Kidney (tissue), 13 donors: ENCODE measurements at regions not wholly inside any gene's neighbourhood (a gene's known extent, or its start where the extent isn't known, plus 50 kb on each side); places are given as distances from the start of the nearest gene placed in this dataset.

Experiments
- DNase-seq, 5 donors: peaks; one replicate each; pipeline ENCODE4 v3.0.0-alpha.2; 2013 to 2020
- FAIRE-seq: peaks from 2 replicates; lab custom pipeline; 2012; peaks lifted over from hg19 to GRCh38; lab: Jason Lieb, UNC
- H3K27ac ChIP-seq, 2 donors: one replicate each; pipeline ENCODE4 v1.7.0; 2013; ENCODE audit warnings: low read depth in 2 of 2, low read length in 2 of 2, inconsistent platforms in 1 of 2
- H3K27me3 ChIP-seq: one replicate; pipeline ENCODE4 v1.7.1; 2013; ENCODE audit warnings: low read length, inconsistent platforms; ENCODE audit not compliant: control insufficient read depth, insufficient read depth
- H3K36me3 ChIP-seq, 3 donors: one replicate each; pipeline versions ENCODE4 v1.7.0 to v1.7.1; 2013; ENCODE audit warnings: low read length in 3 of 3, control low read depth in 1 of 3, inconsistent platforms in 1 of 3; ENCODE audit not compliant: insufficient read depth in 3 of 3, control insufficient read depth in 2 of 3
- H3K4me1 ChIP-seq, 3 donors: one replicate each; pipeline versions ENCODE4 v1.7.0 to v1.7.1; 2013; ENCODE audit warnings: low read length in 3 of 3, inconsistent platforms in 1 of 3, low read depth in 1 of 3; ENCODE audit not compliant: control insufficient read depth in 2 of 3, insufficient read depth in 2 of 3
- H3K4me3 ChIP-seq, 3 donors: one replicate each; pipeline versions ENCODE4 v1.7.0 to v1.8.1; 2013; ENCODE audit warnings: low read length in 3 of 3, control low read depth in 1 of 3, inconsistent platforms in 1 of 3
- H3K9ac ChIP-seq, 3 donors: one replicate each; pipeline versions ENCODE4 v1.7.0 to v1.7.1; 2013; ENCODE audit warnings: low read length in 3 of 3, control low read depth in 1 of 3, inconsistent platforms in 1 of 3
- H3K9me3 ChIP-seq, 3 donors: one replicate each; pipeline versions ENCODE4 v1.7.0 to v1.7.1; 2013; ENCODE audit warnings: low read length in 3 of 3, control low read depth in 1 of 3, inconsistent platforms in 1 of 3; ENCODE audit not compliant: control insufficient read depth in 2 of 3, insufficient read depth in 1 of 3
- CTCF ChIP-seq: IDR thresholded peaks from 3 replicates; pipeline ENCODE4 v1.5.1; 2012; ENCODE audit warnings: mild to moderate bottlenecking, moderate library complexity, borderline replicate concordance; ENCODE audit not compliant: insufficient read depth; ENCODE audit errors: extremely low read depth
- intact Hi-C: fragments of 100-400 bp; cut with DNase I; formaldehyde crosslinking; loops from one replicate; pipeline ENCODE4 v1.11.1; 2022
- donor health status: control.
- donor health status: control.
- donor health status: control.
- donor health status: control.
- donor health status: control.
- donor health status: DM: yes; HTN: yes; CAD: no.
- donor health status: Normal renal cell carcinoma (clear cell type).

GRCh38 chr20:40933758-40934157 is 94.9 kb upstream of the TOP1 start:
- Histone ChIP-seq H3K36me3 (no peaks in the 10 kb centered on the region), H3K27ac (no peak overlapping the region), H3K27me3 (no peaks in the 10 kb centered on the region), H3K9me3 (no peaks in the 10 kb centered on the region), H3K9ac (no peak overlapping the region), H3K4me3 (no peak overlapping the region), H3K4me1 (no peaks in the 10 kb centered on the region)
- no peak for FAIRE-seq
- DNase-seq, result no peak
- intact Hi-C loops, result no loop called here
- no peak for TF ChIP-seq CTCF

GRCh38 chr20:40938020-40938419 is 90.6 kb upstream of the TOP1 start:
- Histone ChIP-seq H3K9ac (no peak overlapping the region), H3K4me1 (no peaks in the 10 kb centered on the region), H3K27ac (no peak overlapping the region), H3K27me3 (no peaks in the 10 kb centered on the region), H3K9me3 (no peaks in the 10 kb centered on the region), H3K36me3 (no peaks in the 10 kb centered on the region), H3K4me3 (no peak overlapping the region)
- no peak for TF ChIP-seq CTCF
- DNase-seq (no peak), FAIRE-seq (no peak)
- intact Hi-C loops, result no loop called here

GRCh38 chr20:40939667-40940066 is 89.0 kb upstream of the TOP1 start:
- DNase-seq (no peak), FAIRE-seq (no peak)
- Histone ChIP-seq H3K27me3 (no peaks in the 10 kb centered on the region), H3K9ac (no peak overlapping the region), H3K4me1 (no peaks in the 10 kb centered on the region), H3K36me3 (no peaks in the 10 kb centered on the region), H3K4me3 (no peak overlapping the region), H3K9me3 (no peaks in the 10 kb centered on the region), H3K27ac (no peak overlapping the region)
- no peak for TF ChIP-seq CTCF
- intact Hi-C loops, result loop anchor here (10.0 kb wide), 1 partner anchor 1055 kb away; no protein-coding TSS in a partner anchor

GRCh38 chr20:40941133-40941610 is 87.5 kb upstream of the TOP1 start:
- Histone ChIP-seq H3K27ac (no peak overlapping the region), H3K4me3 (no peak overlapping the region), H3K9me3 (no peaks in the 10 kb centered on the region), H3K27me3 (no peaks in the 10 kb centered on the region), H3K4me1 (no peaks in the 10 kb centered on the region), H3K9ac (no peak overlapping the region), H3K36me3 (no peaks in the 10 kb centered on the region)
- no peak for TF ChIP-seq CTCF
- FAIRE-seq (no peak), DNase-seq (no peak)
- intact Hi-C loops, result loop anchor here (10.0 kb wide), 1 partner anchor 1056 kb away; no protein-coding TSS in a partner anchor
